CD1c-positive myeloid dendritic cell (primary cell): ENCODE measurements at regions not wholly inside any gene's neighbourhood (a gene's known extent, or its start where the extent isn't known, plus 50 kb on each side); places are given as distances from the start of the nearest gene placed in this dataset.
A peak's percentile ranks its signal among the peaks of the same experiment; 100 is the strongest.

Experiments
- DNase-seq: peaks from one replicate; pipeline ENCODE4 v3.0.0-alpha.2; 2016; ENCODE audit errors: extremely low spot score

GRCh38 chr2:153005071-153005730, 286.8 kb downstream of the ARL6IP6 start:
- DNase-seq = no peak

- DNase-seq = no peak
These were observed 286.2 kb downstream of the ARL6IP6 start for GRCh38 chr2:153004627-153005026.

- DNase-seq = no peak
These were observed 255.7 kb downstream of the ARL6IP6 start for GRCh38 chr2:152974146-152974545.

GRCh38 chr2:152971685-152972084, 253.3 kb downstream of the ARL6IP6 start:
- DNase-seq = no peak

GRCh38 chr2:152962446-152962845, 244.0 kb downstream of the ARL6IP6 start:
- DNase-seq = no peak

- no peak for DNase-seq
These were observed 242.9 kb downstream of the ARL6IP6 start for GRCh38 chr2:152961351-152961750.

- DNase-seq = no peak
These were observed 231.7 kb downstream of the ARL6IP6 start for GRCh38 chr2:152950126-152950525.

- DNase-seq = no peak
These were observed 225.7 kb downstream of the ARL6IP6 start for GRCh38 chr2:152944099-152944498.

GRCh38 chr2:152942940-152943440, 224.6 kb downstream of the ARL6IP6 start:
- no peak for DNase-seq

- no peak for DNase-seq
These were observed 212.1 kb downstream of the ARL6IP6 start for GRCh38 chr2:152930501-152930900.

- DNase-seq = no peak
These were observed 211.2 kb downstream of the ARL6IP6 start for GRCh38 chr2:152929628-152930027.

- DNase-seq = peak; percentile 59
These were observed 207.4 kb downstream of the ARL6IP6 start for GRCh38 chr2:152925547-152926448.

GRCh38 chr2:152924722-152925121, 206.3 kb downstream of the ARL6IP6 start:
- no peak for DNase-seq

GRCh38 chr2:152924219-152924618, 205.8 kb downstream of the ARL6IP6 start:
- DNase-seq = no peak

GRCh38 chr2:152920846-152921245, 202.4 kb downstream of the ARL6IP6 start:
- DNase-seq = no peak

GRCh38 chr2:152910970-152911369, 192.6 kb downstream of the ARL6IP6 start:
- DNase-seq = no peak

GRCh38 chr2:152907046-152907445, 188.6 kb downstream of the ARL6IP6 start:
- DNase-seq = no peak

GRCh38 chr2:152894051-152894450, 175.6 kb downstream of the ARL6IP6 start:
- no peak for DNase-seq

- DNase-seq = no peak
These were observed 172.3 kb downstream of the ARL6IP6 start for GRCh38 chr2:152890736-152891135.

GRCh38 chr2:152883951-152884487, 165.6 kb downstream of the ARL6IP6 start:
- no peak for DNase-seq

GRCh38 chr2:152881527-152881926, 163.1 kb downstream of the ARL6IP6 start:
- DNase-seq = no peak

- no peak for DNase-seq
These were observed 160.9 kb downstream of the ARL6IP6 start for GRCh38 chr2:152879275-152879674.
